WTC11 (cell line): ENCODE measurements at regions not wholly inside any gene's neighbourhood (a gene's known extent, or its start where the extent isn't known, plus 50 kb on each side); places are given as distances from the start of the nearest gene placed in this dataset.

Source experiments
- ATAC-seq: fragments of 200-7000 bp; cut with Tn5 transposase; 2 replicates; pipeline ENCODE4 v1.10.0; 2021; ENCODE audit warnings: mild to moderate bottlenecking, moderate library complexity
- CTCF ChIA-PET: fragments of 300-600 bp; sonication (Branson Sonifier 250); formaldehyde crosslinking; loops from one replicate; lab custom pipeline; 2021; ENCODE audit warnings: antibody characterized with exemption; lab: Charles Lee
- POLR2A ChIA-PET: fragments of 350-600 bp; sonication (Branson Sonifier 250); formaldehyde crosslinking; loops from one replicate; lab custom pipeline; 2021; ENCODE audit warnings: antibody characterized with exemption; lab: Charles Lee
- DNase-seq: peaks from one replicate; pipeline ENCODE4 v3.0.0; 2021; ENCODE audit warnings: low spot score
- H3K27ac Mint-ChIP-seq: 2 replicates; pipeline ENCODE4 v1.8.0; 2021; ENCODE audit warnings: mixed read lengths
- H3K27me3 Mint-ChIP-seq: 2 replicates; pipeline ENCODE4 v1.8.0; 2021; ENCODE audit warnings: low read depth, mild to moderate bottlenecking, moderate library complexity, mixed read lengths
- H3K36me3 Mint-ChIP-seq: 2 replicates; pipeline ENCODE4 v1.8.0; 2021; ENCODE audit warnings: mixed read lengths
- H3K4me1 Mint-ChIP-seq: 2 replicates; pipeline ENCODE4 v1.8.0; 2022; ENCODE audit warnings: mixed read lengths
- H3K4me3 Mint-ChIP-seq: 2 replicates; pipeline ENCODE4 v1.8.0; 2021; ENCODE audit warnings: mild to moderate bottlenecking, moderate library complexity, mixed read lengths
- H3K9me3 Mint-ChIP-seq: 2 replicates; pipeline ENCODE4 v1.8.0; 2021; ENCODE audit warnings: mixed read lengths
- ATF1 ChIP-seq: sonication (generic); formaldehyde crosslinking; IDR thresholded peaks from 2 replicates; pipeline ENCODE4 v1.8.1; 2023; ENCODE audit warnings: mild to moderate bottlenecking, moderate library complexity, missing genetic modification reagents
- ELF4 ChIP-seq: sonication (generic); formaldehyde crosslinking; IDR thresholded peaks from 2 replicates; pipeline ENCODE4 v1.8.1; 2022; ENCODE audit warnings: low read depth, mild to moderate bottlenecking, moderate library complexity, missing genetic modification reagents
- GTF2I ChIP-seq: fragments of 250-450 bp; sonication (Bioruptor Pico); conservative IDR thresholded peaks from 2 replicates; pipeline ENCODE4 v1.4.0; 2021; ENCODE audit warnings: mild to moderate bottlenecking
- JUN ChIP-seq: sonication (generic); formaldehyde crosslinking; IDR thresholded peaks from 2 replicates; pipeline ENCODE4 v1.8.0; 2023; ENCODE audit warnings: mild to moderate bottlenecking, missing genetic modification reagents
- MYBL2 ChIP-seq: sonication (generic); formaldehyde crosslinking; IDR thresholded peaks from 2 replicates; pipeline ENCODE4 v1.8.1; 2023; ENCODE audit warnings: mild to moderate bottlenecking, moderate library complexity, missing genetic modification reagents
- PRRX2 ChIP-seq: fragments of 250-450 bp; sonication (Bioruptor Pico); IDR thresholded peaks from 2 replicates; pipeline ENCODE4 v1.8.0; 2021; ENCODE audit warnings: mild to moderate bottlenecking
- ZNF232 ChIP-seq: sonication (generic); formaldehyde crosslinking; IDR thresholded peaks from 2 replicates; pipeline ENCODE4 v1.8.0; 2022; ENCODE audit warnings: mild to moderate bottlenecking, missing genetic modification reagents
- ZNF263 ChIP-seq: sonication (generic); formaldehyde crosslinking; IDR thresholded peaks from 2 replicates; pipeline ENCODE4 v1.8.1; 2022; ENCODE audit warnings: low read depth, mild to moderate bottlenecking, moderate library complexity, missing genetic modification reagents
- TF ChIP-seq, protein P1 (sequence below): sonication (generic); formaldehyde crosslinking; IDR thresholded peaks from 2 replicates; pipeline ENCODE4 v1.8.0; 2022; ENCODE audit warnings: missing genetic modification reagents
- TF ChIP-seq, protein P2 (sequence below): sonication (generic); formaldehyde crosslinking; conservative IDR thresholded peaks from 2 replicates; pipeline ENCODE4 v1.8.1; 2023; ENCODE audit warnings: mild to moderate bottlenecking, low read depth, missing genetic modification reagents, moderate library complexity
- TF ChIP-seq, protein P3 (sequence below): fragments of 250-450 bp; sonication (Bioruptor Pico); IDR thresholded peaks from 2 replicates; pipeline ENCODE4 v1.9.0; 2021; ENCODE audit warnings: mild to moderate bottlenecking
- TF ChIP-seq, protein P4 (sequence below): sonication (generic); formaldehyde crosslinking; IDR thresholded peaks from 2 replicates; pipeline ENCODE4 v1.8.1; 2022; ENCODE audit warnings: low read depth, mild to moderate bottlenecking, moderate library complexity, missing genetic modification reagents, borderline replicate concordance
- TF ChIP-seq, protein P5 (sequence below): sonication (generic); formaldehyde crosslinking; IDR thresholded peaks from 2 replicates; pipeline ENCODE4 v1.8.1; 2023; ENCODE audit warnings: mild to moderate bottlenecking, missing genetic modification reagents, moderate library complexity
- TF ChIP-seq, protein P6 (sequence below): sonication (generic); formaldehyde crosslinking; IDR thresholded peaks from 2 replicates; pipeline ENCODE4 v1.8.1; 2023; ENCODE audit warnings: mild to moderate bottlenecking, missing genetic modification reagents, borderline replicate concordance
- TF ChIP-seq, protein P7 (sequence below): sonication (generic); formaldehyde crosslinking; IDR thresholded peaks from 2 replicates; pipeline ENCODE4 v1.8.1; 2022; ENCODE audit warnings: mild to moderate bottlenecking, missing genetic modification reagents, moderate library complexity, borderline replicate concordance
- TF ChIP-seq, protein P8 (sequence below): sonication (generic); formaldehyde crosslinking; IDR thresholded peaks from 2 replicates; pipeline ENCODE4 v1.8.0; 2022; ENCODE audit warnings: mild to moderate bottlenecking, missing genetic modification reagents
- TF ChIP-seq, protein P9 (sequence below): sonication (generic); formaldehyde crosslinking; IDR thresholded peaks from 2 replicates; pipeline ENCODE4 v1.8.0; 2023; ENCODE audit warnings: missing genetic modification reagents, mild to moderate bottlenecking, borderline replicate concordance

DNA sequence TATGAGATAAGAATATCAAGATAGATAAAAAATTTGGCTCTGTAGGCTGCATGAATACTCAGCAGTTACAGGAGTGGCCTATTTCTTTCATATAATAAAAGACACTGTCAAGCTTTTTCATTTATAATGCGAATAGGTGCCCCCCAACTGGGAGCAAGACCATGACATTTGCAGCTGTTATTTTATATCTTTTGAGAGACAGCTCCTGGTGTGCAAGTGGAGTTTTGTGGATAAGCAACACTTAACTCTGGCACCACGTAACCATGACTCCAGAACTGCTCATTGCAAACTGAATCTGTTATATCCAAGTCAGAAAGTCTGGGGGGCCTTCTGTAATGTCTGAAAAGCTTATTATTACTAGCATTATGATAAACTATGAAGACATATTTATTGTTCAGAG is 1372.4 kb downstream of the C4orf33 start (continued):
- TF ChIP-seq, protein P1, sequence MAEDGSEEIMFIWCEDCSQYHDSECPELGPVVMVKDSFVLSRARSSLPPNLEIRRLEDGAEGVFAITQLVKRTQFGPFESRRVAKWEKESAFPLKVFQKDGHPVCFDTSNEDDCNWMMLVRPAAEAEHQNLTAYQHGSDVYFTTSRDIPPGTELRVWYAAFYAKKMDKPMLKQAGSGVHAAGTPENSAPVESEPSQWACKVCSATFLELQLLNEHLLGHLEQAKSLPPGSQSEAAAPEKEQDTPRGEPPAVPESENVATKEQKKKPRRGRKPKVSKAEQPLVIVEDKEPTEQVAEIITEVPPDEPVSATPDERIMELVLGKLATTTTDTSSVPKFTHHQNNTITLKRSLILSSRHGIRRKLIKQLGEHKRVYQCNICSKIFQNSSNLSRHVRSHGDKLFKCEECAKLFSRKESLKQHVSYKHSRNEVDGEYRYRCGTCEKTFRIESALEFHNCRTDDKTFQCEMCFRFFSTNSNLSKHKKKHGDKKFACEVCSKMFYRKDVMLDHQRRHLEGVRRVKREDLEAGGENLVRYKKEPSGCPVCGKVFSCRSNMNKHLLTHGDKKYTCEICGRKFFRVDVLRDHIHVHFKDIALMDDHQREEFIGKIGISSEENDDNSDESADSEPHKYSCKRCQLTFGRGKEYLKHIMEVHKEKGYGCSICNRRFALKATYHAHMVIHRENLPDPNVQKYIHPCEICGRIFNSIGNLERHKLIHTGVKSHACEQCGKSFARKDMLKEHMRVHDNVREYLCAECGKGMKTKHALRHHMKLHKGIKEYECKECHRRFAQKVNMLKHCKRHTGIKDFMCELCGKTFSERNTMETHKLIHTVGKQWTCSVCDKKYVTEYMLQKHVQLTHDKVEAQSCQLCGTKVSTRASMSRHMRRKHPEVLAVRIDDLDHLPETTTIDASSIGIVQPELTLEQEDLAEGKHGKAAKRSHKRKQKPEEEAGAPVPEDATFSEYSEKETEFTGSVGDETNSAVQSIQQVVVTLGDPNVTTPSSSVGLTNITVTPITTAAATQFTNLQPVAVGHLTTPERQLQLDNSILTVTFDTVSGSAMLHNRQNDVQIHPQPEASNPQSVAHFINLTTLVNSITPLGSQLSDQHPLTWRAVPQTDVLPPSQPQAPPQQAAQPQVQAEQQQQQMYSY (CRISPR knock-in tag): no peak
- TF ChIP-seq ELF4 (CRISPR knock-in tag) (no peak), PRRX2 (CRISPR knock-in tag) (no peak), ZNF263 (no peak)
- TF ChIP-seq, protein P2, sequence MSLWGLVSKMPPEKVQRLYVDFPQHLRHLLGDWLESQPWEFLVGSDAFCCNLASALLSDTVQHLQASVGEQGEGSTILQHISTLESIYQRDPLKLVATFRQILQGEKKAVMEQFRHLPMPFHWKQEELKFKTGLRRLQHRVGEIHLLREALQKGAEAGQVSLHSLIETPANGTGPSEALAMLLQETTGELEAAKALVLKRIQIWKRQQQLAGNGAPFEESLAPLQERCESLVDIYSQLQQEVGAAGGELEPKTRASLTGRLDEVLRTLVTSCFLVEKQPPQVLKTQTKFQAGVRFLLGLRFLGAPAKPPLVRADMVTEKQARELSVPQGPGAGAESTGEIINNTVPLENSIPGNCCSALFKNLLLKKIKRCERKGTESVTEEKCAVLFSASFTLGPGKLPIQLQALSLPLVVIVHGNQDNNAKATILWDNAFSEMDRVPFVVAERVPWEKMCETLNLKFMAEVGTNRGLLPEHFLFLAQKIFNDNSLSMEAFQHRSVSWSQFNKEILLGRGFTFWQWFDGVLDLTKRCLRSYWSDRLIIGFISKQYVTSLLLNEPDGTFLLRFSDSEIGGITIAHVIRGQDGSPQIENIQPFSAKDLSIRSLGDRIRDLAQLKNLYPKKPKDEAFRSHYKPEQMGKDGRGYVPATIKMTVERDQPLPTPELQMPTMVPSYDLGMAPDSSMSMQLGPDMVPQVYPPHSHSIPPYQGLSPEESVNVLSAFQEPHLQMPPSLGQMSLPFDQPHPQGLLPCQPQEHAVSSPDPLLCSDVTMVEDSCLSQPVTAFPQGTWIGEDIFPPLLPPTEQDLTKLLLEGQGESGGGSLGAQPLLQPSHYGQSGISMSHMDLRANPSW (CRISPR knock-in tag): no peak

DNA sequence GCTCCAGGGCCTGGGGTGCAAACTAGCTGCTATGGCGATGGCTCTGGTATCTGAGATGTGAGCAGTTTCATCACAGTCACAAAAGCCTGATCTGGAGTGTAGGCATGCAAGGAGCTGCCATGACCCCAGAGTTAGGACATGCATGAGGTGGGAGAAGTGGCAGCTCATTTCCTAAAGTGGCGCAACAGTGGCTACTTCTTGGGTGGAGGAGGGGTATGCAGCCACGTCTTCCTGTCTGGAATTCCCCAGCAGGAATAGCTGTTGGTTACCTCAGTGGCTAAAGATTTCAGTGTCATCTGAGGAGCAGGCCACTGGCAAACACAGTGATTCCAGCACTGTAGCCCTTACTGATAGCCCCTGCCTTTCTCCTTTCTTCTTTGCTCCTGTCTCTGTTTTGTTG is 1382.5 kb downstream of the C4orf33 start:
- ChIA-PET CTCF (no interaction called here), POLR2A (no interaction called here)
- DNase-seq (no peak), ATAC-seq (peak; percentile 38)
- Mint-ChIP-seq H3K27me3 (no peaks in the 10 kb centered on the region), H3K27ac (no peak overlapping the region), H3K36me3 (no peaks in the 10 kb centered on the region), H3K4me3 (no peak overlapping the region), H3K9me3 (no peaks in the 10 kb centered on the region), H3K4me1 (no peaks in the 10 kb centered on the region; the same call in 1 of the 2 replicates)
- TF ChIP-seq, protein P3, sequence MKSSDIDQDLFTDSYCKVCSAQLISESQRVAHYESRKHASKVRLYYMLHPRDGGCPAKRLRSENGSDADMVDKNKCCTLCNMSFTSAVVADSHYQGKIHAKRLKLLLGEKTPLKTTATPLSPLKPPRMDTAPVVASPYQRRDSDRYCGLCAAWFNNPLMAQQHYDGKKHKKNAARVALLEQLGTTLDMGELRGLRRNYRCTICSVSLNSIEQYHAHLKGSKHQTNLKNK: no peak
- TF ChIP-seq JUN (CRISPR knock-in tag) (no peak), ATF1 (CRISPR knock-in tag) (no peak), GTF2I (CRISPR knock-in tag) (no peak), ZNF232 (no peak), MYBL2 (no peak)
- TF ChIP-seq, protein P4, sequence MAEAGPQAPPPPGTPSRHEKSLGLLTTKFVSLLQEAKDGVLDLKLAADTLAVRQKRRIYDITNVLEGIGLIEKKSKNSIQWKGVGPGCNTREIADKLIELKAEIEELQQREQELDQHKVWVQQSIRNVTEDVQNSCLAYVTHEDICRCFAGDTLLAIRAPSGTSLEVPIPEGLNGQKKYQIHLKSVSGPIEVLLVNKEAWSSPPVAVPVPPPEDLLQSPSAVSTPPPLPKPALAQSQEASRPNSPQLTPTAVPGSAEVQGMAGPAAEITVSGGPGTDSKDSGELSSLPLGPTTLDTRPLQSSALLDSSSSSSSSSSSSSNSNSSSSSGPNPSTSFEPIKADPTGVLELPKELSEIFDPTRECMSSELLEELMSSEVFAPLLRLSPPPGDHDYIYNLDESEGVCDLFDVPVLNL: no peak
- TF ChIP-seq, protein P5, sequence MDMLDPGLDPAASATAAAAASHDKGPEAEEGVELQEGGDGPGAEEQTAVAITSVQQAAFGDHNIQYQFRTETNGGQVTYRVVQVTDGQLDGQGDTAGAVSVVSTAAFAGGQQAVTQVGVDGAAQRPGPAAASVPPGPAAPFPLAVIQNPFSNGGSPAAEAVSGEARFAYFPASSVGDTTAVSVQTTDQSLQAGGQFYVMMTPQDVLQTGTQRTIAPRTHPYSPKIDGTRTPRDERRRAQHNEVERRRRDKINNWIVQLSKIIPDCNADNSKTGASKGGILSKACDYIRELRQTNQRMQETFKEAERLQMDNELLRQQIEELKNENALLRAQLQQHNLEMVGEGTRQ (CRISPR knock-in tag): no peak
- TF ChIP-seq, protein P6, sequence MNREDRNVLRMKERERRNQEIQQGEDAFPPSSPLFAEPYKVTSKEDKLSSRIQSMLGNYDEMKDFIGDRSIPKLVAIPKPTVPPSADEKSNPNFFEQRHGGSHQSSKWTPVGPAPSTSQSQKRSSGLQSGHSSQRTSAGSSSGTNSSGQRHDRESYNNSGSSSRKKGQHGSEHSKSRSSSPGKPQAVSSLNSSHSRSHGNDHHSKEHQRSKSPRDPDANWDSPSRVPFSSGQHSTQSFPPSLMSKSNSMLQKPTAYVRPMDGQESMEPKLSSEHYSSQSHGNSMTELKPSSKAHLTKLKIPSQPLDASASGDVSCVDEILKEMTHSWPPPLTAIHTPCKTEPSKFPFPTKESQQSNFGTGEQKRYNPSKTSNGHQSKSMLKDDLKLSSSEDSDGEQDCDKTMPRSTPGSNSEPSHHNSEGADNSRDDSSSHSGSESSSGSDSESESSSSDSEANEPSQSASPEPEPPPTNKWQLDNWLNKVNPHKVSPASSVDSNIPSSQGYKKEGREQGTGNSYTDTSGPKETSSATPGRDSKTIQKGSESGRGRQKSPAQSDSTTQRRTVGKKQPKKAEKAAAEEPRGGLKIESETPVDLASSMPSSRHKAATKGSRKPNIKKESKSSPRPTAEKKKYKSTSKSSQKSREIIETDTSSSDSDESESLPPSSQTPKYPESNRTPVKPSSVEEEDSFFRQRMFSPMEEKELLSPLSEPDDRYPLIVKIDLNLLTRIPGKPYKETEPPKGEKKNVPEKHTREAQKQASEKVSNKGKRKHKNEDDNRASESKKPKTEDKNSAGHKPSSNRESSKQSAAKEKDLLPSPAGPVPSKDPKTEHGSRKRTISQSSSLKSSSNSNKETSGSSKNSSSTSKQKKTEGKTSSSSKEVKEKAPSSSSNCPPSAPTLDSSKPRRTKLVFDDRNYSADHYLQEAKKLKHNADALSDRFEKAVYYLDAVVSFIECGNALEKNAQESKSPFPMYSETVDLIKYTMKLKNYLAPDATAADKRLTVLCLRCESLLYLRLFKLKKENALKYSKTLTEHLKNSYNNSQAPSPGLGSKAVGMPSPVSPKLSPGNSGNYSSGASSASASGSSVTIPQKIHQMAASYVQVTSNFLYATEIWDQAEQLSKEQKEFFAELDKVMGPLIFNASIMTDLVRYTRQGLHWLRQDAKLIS: no peak
- TF ChIP-seq, protein P7, sequence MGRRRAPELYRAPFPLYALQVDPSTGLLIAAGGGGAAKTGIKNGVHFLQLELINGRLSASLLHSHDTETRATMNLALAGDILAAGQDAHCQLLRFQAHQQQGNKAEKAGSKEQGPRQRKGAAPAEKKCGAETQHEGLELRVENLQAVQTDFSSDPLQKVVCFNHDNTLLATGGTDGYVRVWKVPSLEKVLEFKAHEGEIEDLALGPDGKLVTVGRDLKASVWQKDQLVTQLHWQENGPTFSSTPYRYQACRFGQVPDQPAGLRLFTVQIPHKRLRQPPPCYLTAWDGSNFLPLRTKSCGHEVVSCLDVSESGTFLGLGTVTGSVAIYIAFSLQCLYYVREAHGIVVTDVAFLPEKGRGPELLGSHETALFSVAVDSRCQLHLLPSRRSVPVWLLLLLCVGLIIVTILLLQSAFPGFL (CRISPR knock-in tag): no peak
- TF ChIP-seq, protein P8, sequence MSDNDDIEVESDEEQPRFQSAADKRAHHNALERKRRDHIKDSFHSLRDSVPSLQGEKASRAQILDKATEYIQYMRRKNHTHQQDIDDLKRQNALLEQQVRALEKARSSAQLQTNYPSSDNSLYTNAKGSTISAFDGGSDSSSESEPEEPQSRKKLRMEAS: no peak
- TF ChIP-seq, protein P9, sequence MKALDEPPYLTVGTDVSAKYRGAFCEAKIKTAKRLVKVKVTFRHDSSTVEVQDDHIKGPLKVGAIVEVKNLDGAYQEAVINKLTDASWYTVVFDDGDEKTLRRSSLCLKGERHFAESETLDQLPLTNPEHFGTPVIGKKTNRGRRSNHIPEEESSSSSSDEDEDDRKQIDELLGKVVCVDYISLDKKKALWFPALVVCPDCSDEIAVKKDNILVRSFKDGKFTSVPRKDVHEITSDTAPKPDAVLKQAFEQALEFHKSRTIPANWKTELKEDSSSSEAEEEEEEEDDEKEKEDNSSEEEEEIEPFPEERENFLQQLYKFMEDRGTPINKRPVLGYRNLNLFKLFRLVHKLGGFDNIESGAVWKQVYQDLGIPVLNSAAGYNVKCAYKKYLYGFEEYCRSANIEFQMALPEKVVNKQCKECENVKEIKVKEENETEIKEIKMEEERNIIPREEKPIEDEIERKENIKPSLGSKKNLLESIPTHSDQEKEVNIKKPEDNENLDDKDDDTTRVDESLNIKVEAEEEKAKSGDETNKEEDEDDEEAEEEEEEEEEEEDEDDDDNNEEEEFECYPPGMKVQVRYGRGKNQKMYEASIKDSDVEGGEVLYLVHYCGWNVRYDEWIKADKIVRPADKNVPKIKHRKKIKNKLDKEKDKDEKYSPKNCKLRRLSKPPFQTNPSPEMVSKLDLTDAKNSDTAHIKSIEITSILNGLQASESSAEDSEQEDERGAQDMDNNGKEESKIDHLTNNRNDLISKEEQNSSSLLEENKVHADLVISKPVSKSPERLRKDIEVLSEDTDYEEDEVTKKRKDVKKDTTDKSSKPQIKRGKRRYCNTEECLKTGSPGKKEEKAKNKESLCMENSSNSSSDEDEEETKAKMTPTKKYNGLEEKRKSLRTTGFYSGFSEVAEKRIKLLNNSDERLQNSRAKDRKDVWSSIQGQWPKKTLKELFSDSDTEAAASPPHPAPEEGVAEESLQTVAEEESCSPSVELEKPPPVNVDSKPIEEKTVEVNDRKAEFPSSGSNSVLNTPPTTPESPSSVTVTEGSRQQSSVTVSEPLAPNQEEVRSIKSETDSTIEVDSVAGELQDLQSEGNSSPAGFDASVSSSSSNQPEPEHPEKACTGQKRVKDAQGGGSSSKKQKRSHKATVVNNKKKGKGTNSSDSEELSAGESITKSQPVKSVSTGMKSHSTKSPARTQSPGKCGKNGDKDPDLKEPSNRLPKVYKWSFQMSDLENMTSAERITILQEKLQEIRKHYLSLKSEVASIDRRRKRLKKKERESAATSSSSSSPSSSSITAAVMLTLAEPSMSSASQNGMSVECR (CRISPR knock-in tag): no peak
